ENCODE measurements at regions not wholly inside any gene's neighbourhood (a gene's known extent, or its start where the extent isn't known, plus 50 kb on each side); places are given as distances from the start of the nearest gene placed in this dataset.

- H3K27me3 ChIP-seq (ENCODE audit: low read length) = no peaks in the 10 kb centered on the region
- H3K9me2 ChIP-seq (replicated peaks; ENCODE audit: insufficient read depth, low read length) = no peaks in the 10 kb centered on the region
- H3K4me3 ChIP-seq (ENCODE audit: insufficient read depth, low read length, poor library complexity, severe bottlenecking) = no peak overlapping the region
- no peaks in the 10 kb centered on the region for H3K36me3 ChIP-seq (ENCODE audit: low read length)
- no peak overlapping the region for H3K9ac ChIP-seq (ENCODE audit: low read length)
- H4K20me1 ChIP-seq (ENCODE audit: low read depth, low read length) = no peaks in the 10 kb centered on the region
- H3F3A ChIP-seq (ENCODE audit: insufficient read depth) = no peaks in the 10 kb centered on the region
- H2AFZ ChIP-seq (ENCODE audit: low read depth, low read length, severe bottlenecking) = no peak overlapping the region
- H3K79me2 ChIP-seq (ENCODE audit: insufficient read depth, low read length) = no peaks in the 10 kb centered on the region
- no peak for TF ChIP-seq EZH2phosphoT487 (conservative IDR thresholded peaks at IDR 0.05; ENCODE audit: low read length)
- no peak for TF ChIP-seq CTCF (IDR thresholded peaks at IDR 0.05; ENCODE audit: insufficient read depth, low read length, poor library complexity, severe bottlenecking)
- H3K27ac ChIP-seq (ENCODE audit: low read depth, low read length) = no peak overlapping the region
- no peak overlapping the region for H3K4me2 ChIP-seq (ENCODE audit: low read depth, low read length, poor library complexity, severe bottlenecking)
- no peaks in the 10 kb centered on the region for H3K9me3 ChIP-seq (ENCODE audit: insufficient read depth, low read length)
These were observed 309.8 kb upstream of the COL3A1 start for GRCh38 chr2:188664416-188664815.

GRCh38 chr2:188664951-188665595 is 309.1 kb upstream of the COL3A1 start:
- Histone ChIP-seq H3K27ac (ENCODE audit: low read depth, low read length) (no peak overlapping the region), H3K9me2 (replicated peaks; ENCODE audit: insufficient read depth, low read length) (no peaks in the 10 kb centered on the region), H3K9ac (ENCODE audit: low read length) (no peak overlapping the region), H3K79me2 (ENCODE audit: insufficient read depth, low read length) (no peaks in the 10 kb centered on the region), H2AFZ (ENCODE audit: low read depth, low read length, severe bottlenecking) (no peak overlapping the region), H3K9me3 (ENCODE audit: insufficient read depth, low read length) (no peaks in the 10 kb centered on the region), H3K4me3 (ENCODE audit: insufficient read depth, low read length, poor library complexity, severe bottlenecking) (no peak overlapping the region), H3K4me2 (ENCODE audit: low read depth, low read length, poor library complexity, severe bottlenecking) (no peak overlapping the region), H3K27me3 (ENCODE audit: low read length) (no peaks in the 10 kb centered on the region), H4K20me1 (ENCODE audit: low read depth, low read length) (no peaks in the 10 kb centered on the region), H3K36me3 (ENCODE audit: low read length) (no peaks in the 10 kb centered on the region), H3F3A (ENCODE audit: insufficient read depth) (no peaks in the 10 kb centered on the region)
- TF ChIP-seq EZH2phosphoT487 (conservative IDR thresholded peaks at IDR 0.05; ENCODE audit: low read length) (no peak), CTCF (IDR thresholded peaks at IDR 0.05; ENCODE audit: insufficient read depth, low read length, poor library complexity, severe bottlenecking) (no peak)

- no peak overlapping the region for H2AFZ ChIP-seq (ENCODE audit: low read depth, low read length, severe bottlenecking)
- H3K9me3 ChIP-seq (ENCODE audit: insufficient read depth, low read length) = no peaks in the 10 kb centered on the region
- H3K4me3 ChIP-seq (ENCODE audit: insufficient read depth, low read length, poor library complexity, severe bottlenecking) = no peak overlapping the region
- no peaks in the 10 kb centered on the region for H4K20me1 ChIP-seq (ENCODE audit: low read depth, low read length)
- H3K4me2 ChIP-seq (ENCODE audit: low read depth, low read length, poor library complexity, severe bottlenecking) = no peak overlapping the region
- H3K9ac ChIP-seq (ENCODE audit: low read length) = no peak overlapping the region
- H3F3A ChIP-seq (ENCODE audit: insufficient read depth) = no peaks in the 10 kb centered on the region
- H3K79me2 ChIP-seq (ENCODE audit: insufficient read depth, low read length) = no peaks in the 10 kb centered on the region
- no peak for TF ChIP-seq CTCF (IDR thresholded peaks at IDR 0.05; ENCODE audit: insufficient read depth, low read length, poor library complexity, severe bottlenecking)
- TF ChIP-seq EZH2phosphoT487 (conservative IDR thresholded peaks at IDR 0.05; ENCODE audit: low read length) = no peak
- no peak overlapping the region for H3K27ac ChIP-seq (ENCODE audit: low read depth, low read length)
- no peaks in the 10 kb centered on the region for H3K27me3 ChIP-seq (ENCODE audit: low read length)
- H3K36me3 ChIP-seq (ENCODE audit: low read length) = no peaks in the 10 kb centered on the region
- no peaks in the 10 kb centered on the region for H3K9me2 ChIP-seq (replicated peaks; ENCODE audit: insufficient read depth, low read length)
These were observed 308.4 kb upstream of the COL3A1 start for GRCh38 chr2:188665727-188666304.

All from SU-DHL-6 (cell line).